GM12801 (cell line): ENCODE measurements at regions not wholly inside any gene's neighbourhood (a gene's known extent, or its start where the extent isn't known, plus 50 kb on each side); places are given as distances from the start of the nearest gene placed in this dataset.

Experiments
- TF ChIP-seq, protein P1 (sequence below): IDR thresholded peaks from one replicate; pipeline ENCODE4 v1.5.1; 2011; ENCODE audit warnings: control low read depth; ENCODE audit not compliant: insufficient read length; ENCODE audit errors: extremely low read depth

DNA sequence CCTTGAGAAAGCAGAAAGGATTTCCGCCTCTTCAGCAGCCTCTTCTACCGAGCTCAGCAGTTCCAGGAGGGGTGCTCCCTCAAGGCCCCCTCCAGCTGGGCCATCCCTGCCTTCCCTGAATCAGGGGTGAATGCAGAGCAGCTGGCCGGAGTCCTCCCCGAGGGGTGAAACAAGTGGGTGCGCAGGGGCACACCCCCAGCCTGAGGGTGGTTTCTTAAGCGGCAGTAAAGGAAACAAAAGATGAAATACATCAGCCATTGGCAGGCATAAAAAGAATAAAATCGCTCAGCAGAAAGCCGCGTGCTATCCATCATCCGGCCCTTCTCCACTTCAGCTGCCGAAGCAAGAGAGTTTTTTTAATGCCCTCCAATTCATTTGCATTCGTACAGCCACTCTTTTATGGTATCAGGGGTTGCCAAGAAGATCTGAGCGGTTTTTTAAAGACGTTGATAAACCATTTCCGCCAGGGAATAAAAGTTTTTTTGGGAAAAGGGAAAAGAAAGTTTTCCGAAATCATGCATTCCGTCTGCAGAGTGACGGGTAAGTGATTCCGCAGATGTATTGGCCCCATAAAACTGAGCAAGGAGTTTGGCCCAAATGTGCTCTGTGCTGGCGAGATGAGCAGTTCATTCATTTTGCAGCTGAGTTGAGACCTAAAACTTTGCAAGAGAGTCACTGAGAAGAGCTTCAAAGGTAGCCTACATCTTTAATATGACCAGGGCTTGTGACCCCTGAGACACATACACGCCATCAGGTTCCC lies 73.7 kb upstream of the ZC3H12A start:
- TF ChIP-seq, protein P1, sequence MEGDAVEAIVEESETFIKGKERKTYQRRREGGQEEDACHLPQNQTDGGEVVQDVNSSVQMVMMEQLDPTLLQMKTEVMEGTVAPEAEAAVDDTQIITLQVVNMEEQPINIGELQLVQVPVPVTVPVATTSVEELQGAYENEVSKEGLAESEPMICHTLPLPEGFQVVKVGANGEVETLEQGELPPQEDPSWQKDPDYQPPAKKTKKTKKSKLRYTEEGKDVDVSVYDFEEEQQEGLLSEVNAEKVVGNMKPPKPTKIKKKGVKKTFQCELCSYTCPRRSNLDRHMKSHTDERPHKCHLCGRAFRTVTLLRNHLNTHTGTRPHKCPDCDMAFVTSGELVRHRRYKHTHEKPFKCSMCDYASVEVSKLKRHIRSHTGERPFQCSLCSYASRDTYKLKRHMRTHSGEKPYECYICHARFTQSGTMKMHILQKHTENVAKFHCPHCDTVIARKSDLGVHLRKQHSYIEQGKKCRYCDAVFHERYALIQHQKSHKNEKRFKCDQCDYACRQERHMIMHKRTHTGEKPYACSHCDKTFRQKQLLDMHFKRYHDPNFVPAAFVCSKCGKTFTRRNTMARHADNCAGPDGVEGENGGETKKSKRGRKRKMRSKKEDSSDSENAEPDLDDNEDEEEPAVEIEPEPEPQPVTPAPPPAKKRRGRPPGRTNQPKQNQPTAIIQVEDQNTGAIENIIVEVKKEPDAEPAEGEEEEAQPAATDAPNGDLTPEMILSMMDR: no peak

DNA sequence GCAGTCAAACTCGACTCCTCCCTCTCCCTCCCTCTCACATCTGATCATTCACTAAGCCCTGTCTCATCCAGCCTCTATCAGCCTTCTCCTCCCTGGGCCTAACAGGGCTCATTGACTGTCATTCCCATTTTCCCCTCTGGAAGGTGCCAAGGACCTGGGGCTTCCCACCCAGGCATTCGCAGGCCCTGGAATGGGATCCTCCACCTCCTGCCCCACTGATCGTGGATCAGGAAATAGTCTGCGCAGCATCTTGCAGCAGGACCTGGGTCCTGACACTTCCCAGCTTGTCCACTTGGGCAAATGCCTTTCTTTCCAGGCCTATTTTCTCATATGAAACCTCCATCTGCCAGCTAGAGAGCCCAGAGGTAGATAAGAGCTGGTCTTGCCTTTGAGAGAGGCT lies 71.2 kb upstream of the ZC3H12A start:
- TF ChIP-seq, protein P1: no peak

DNA sequence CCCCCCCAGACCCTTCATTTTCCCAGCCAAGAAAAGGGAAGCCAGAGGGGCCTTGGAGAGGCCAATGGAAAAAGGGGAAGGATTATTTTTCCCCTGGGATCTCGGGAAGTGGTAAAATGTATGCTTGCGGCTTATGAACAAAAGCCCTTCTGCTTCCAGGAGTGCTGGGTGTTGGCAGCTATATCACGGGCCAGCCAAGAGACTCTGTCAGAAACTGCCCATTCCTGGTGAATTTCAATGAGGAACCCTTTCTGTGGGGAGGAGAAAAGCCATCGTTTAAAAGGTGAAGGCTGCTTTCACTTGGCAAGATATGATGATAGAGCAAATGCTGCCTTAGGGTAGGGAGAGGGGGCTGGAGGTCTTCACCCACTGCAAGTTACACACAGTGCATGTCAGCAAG lies 69.7 kb upstream of the ZC3H12A start:
- TF ChIP-seq, protein P1: no peak

DNA sequence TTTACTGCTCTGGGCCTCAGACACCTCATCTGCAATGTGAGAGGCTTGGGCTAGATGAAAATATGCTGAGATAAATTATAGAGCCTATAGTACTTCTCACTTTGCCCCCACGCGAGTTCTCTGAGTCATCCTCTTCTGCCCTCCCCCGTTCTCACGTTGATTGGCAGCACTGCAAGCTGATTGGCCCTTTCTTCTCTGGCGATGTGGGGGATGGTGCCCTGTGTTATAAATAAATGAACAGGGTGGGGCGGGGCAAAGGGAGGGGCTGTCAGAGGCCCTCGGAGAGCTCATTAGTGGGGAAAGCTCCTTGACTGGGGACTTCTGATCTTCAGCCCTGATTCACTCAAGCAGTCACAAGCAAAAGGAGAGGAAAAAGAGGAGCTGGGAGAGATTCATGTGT lies 64.3 kb upstream of the ZC3H12A start:
- TF ChIP-seq, protein P1: no peak

DNA sequence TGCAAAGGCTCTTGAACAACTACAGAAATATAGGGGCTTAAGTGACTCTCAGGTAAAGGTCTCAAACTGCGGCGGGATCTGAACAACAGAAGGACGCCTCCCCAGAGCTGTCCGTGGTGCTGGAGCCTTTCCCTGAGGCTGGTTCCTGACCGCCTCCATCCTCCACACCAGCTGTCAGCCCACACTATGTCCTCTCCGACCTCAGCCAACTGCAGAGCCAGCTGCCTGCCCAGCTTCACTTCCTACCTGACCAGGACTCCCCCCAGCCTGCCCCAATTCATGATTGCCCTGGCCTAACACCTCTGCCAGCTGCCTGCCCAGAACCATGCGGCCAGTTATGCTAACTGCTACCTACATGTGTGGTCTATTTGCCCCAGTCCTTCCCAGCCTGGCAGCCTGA lies 63.6 kb upstream of the ZC3H12A start:
- TF ChIP-seq, protein P1: no peak

DNA sequence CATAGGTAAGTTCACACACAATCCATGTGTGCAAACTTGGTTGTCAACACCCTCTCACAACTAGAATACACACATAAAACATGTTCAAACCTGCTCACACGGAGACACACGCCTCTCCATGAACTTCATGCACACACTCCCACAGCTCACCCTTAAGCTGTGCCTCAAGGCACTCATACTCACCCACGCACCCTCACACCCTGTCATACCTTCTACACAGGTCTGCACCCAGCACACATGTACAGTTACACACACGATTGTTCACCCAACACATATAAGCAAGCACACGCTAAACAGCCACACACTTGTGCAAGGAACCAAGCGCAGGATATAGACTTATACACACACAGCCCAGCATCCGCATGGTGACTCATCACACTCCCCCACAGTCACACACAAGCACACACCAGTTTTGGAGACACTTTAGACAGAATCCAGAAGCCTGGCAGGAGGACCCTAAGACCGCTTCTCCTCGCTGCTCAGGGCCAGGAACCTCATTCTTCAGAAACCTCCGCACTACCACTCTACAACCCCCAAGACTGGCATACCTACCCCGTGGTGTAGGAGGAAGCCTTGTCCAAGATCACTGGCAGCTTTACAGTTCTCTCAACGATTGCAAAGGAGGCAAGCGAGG lies 58.7 kb upstream of the ZC3H12A start:
- TF ChIP-seq, protein P1: no peak

DNA sequence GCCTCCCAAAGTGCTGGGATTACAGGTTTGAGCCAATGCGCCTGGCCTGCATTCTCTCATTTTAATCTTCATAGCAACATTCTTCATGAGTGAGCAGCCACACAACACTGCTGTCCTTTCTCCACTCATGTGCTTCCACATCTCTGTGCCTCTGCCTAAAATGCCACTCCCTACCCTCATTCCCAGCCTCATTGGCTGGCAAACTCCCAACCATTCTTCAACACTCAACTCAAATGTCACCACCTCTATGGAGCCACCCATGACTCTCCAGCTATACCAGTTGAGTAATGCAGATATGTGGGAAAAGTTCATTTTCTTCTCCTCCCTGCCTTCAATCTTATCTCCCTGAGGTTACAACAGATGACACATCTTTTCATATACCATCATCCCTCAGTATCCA lies 53.9 kb upstream of the ZC3H12A start:
- TF ChIP-seq, protein P1: no peak
